NCI-H2196 treated with DMSO at 0.1 percent for 48 hours (cell line): ENCODE measurements at regions not wholly inside any gene's neighbourhood (a gene's known extent, or its start where the extent isn't known, plus 50 kb on each side); places are given as distances from the start of the nearest gene placed in this dataset.
"Not testable (repeated sequence)": the region's sequence is repeated elsewhere in the genome, so short reads cannot be mapped to it uniquely, and the experiment has no call there.

Experiments used
- DNase-seq: peaks from one replicate; lab custom pipeline; 2025; ENCODE audit not compliant: unreplicated experiment; lab: John Stamatoyannopoulos, UW

DNA sequence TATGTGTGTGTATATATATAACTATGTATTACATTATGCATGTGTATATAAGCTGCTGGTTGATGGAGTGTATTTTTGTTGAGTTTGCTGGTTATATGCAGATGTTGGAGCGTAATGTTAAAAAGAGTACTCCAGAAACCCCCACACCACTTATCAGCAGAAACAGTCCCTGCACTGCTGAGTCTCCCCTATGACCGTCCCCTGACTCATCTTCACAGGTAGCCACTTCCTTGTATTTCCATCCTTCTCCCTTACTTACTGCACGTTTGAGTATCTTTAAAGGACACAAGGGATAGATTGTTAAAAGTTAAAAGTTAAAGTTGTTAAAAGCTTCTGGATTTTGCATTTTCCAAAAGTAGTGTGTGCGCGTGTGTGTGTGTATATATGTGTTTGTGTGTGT is 853.9 kb upstream of the EEF2KMT start:
- no peak for DNase-seq

GRCh38 chr16:5944971-5945370 is 847.4 kb upstream of the EEF2KMT start:
- no peak for DNase-seq

DNA sequence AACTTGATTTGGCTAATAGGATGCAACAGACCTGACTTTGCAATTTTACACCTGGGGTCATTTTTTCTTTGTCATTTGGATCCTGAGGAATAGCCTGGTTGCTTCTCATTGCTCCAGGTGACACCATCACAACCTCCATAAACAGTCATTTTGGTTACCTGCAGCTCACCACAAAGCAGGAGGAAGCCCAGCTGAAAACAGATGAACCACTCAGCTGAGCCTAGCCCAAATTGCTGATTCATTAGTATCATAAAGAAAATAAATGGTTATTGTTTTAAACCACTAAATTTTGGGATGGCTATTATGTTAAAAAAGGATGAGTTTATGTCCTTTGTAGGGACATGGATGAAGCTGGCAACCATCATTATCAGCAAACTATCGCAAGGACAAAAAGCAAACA is 841.0 kb upstream of the EEF2KMT start:
- DNase-seq, result no peak

DNA sequence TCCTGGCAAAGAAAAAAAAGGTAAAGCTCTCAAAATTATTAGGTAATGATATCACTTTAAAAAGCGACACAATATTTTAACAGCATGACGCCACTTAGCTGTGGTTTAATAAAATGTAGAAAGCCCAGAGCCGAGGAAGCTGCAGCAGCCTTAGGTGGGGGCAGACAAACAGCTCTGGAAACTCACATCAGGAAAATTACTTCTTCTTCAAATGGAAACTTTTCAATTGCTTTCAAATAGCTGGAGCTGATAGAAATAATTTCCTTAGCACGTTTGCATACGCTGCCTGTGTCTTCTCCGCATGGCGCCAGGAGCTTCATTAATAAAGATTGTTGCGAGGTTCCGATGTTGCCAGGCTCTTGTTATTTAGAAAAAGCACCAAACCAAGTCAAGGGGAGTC is 835.3 kb upstream of the EEF2KMT start:
- DNase-seq, result no peak

DNA sequence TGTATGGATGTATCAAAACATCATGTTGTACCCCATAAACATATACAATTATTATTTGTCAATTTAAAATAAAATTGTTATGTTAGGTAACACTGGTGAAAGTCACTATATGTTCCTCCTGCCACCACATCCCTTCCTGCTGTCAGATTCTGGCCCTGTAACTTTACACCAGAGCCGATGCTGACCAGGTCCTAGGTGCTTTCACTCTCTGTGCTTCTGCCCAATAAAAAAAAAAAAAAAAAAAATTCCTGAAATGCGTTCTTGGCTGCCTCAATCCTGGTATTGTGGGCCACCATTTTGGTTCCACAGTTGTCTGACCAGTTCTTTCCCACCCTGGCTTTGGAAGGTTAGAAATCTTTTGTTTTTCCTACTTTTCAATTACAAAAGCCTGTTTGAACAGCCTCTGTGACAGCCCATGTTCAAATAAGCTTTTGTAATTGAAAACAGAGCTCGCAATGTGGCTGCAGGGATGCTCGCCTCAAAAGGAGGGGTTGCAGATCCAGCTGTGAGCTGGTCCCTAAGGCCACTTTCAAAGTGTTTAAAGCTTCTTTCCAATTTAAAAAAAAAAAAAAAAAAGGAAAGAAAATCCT is 831.0 kb upstream of the EEF2KMT start:
- DNase-seq, result no peak

DNA sequence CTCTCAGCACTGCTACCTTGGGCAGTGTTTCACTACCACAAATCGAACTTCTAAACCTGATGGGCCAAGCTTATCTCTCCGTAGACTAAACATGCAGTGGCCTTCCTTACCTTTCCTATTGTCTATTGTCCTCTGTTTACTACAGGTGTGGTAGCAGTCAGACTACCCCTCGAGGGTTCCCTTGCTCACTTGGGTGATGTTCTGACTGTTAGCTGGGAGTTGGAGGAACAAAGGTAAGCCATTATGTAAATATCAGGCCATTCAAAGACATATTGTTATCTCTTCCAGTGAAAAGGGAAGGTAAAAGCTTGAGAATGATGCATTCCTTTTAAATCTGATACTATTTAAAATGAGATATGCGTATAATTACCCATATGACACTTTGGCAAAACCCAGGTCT is 828.3 kb upstream of the EEF2KMT start:
- no peak for DNase-seq

GRCh38 chr16:5922686-5923085 is 825.1 kb upstream of the EEF2KMT start:
- DNase-seq, result no peak

- DNase-seq, result no peak
Observed at GRCh38 chr16:5918567-5919130, 821.1 kb upstream of the EEF2KMT start.

GRCh38 chr16:5917436-5918195 is 820.0 kb upstream of the EEF2KMT start:
- no peak for DNase-seq

DNA sequence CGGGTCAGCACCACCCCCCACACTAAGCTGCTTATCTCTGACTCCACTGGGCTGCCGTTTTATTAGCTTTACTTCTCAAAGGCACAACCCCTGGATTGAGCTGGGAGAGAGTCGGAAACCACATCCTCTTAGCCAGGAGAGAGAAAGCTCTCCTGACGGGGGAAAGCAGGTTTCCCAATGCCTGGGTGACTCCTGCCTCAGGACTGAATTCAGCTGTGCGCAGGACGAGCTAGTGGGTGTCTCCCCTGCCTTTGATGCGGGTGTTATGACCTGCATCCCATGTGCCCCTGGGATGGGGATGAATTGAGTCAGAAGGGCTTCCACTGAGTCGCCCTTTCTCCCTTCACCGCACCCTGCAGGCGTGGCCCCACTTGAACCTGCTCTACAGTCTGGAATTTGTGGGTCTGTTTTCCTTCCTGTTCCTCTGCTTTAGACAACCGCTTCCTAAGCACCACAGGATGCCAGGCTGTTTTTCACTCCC is 819.2 kb upstream of the EEF2KMT start:
- no peak for DNase-seq

DNA sequence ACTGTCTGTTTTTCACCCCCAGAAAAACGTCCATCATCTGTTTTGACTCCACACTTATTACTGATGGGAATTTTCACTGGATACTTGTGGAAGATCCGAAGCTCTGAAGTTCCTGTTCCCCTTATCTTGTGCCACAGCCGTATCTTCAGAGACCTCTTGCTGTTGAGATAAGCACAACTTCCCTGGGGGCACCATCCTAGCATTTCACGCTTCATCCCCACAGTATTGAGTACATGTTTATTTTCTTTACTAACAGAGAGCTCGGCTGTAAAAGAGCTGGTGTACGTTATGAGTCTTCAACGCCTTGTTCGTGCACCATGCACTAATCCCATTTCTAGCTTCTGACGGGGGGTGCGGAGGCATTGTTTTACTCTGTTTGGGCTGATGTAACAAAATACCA is 813.6 kb upstream of the EEF2KMT start:
- DNase-seq, result no peak

DNA sequence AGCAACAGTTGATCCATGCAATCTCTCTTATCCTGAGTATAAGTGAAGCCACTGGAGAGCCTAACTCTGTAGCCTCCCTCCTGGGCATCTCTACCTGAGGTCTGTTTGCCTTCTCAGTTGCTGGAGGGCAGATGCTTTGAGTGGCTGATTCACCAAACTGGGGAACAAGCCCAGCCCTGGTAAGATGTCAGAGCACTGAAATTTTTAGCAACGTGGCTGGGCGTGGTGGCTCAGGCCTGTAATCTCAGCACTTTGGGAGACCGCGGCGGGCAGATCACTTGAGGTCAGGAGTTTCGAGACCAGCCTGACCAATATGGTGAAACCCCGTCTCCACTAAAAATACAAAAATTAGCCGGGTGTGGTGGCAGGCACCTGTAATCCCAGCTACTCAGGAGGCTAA is 812.0 kb upstream of the EEF2KMT start:
- not testable (repeated sequence) for DNase-seq

- no peak for DNase-seq
Observed at GRCh38 chr16:5907544-5907943, 809.9 kb upstream of the EEF2KMT start.

DNA sequence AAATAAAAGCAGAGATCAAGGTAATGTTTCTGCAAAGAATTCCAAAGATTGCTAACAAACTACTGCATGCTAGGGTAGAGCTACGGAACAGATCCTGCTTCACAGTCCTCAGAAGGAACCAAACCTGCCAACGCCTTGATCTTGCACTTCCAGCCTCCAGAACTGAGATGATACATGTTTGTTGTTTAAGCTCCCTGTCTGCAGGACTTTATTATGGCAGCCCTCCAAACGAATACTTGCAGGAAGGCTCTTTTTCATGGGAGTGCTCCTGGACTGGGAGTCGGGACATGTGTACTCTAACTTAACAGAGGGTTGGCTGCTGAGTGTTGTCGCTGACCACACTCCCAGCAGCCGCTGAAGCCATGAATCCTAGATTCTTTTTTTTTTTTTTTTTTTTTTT is 808.8 kb upstream of the EEF2KMT start:
- no peak for DNase-seq

DNA sequence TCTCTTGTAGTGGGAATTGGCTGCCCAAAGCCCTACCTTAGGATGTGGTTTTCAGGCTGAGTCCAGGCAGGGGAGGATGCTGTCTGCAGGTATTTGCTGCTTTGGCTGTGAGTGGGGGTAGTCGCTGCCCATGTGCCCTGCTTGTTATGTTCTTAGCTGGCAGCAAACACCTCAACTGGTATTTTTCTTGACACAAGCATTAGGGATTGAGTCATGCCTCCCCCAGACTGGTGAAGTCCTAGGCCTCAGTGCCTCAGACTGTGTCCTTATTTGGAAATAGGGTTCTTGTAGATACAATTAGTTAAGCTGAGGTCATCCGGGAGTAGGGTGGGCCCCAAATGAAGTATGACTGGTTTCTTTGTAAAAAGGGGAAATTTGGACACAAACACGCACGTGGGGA is 808.3 kb upstream of the EEF2KMT start:
- no peak for DNase-seq

DNA sequence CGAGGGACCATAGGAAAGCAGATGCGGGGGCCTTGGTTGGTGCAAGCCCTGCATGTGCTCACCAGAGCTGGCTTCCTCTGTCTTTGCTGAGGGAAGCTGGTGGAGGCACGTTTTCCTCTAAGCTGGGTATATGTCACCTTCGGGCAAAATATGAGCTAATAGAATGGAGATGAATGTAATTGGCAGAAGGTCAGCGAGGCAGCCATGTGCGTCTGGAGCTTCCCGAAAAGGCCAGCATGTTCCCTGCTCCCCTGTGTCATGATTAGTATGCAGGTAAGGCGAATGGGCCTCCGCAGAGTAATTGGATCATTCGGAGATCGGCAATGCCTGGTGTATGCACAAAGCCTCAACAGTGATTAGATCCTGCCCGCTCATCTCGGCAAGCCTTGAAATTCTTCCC is 806.2 kb upstream of the EEF2KMT start:
- DNase-seq, result no peak

- DNase-seq, result no peak
Observed at GRCh38 chr16:5903153-5903552, 805.6 kb upstream of the EEF2KMT start.

GRCh38 chr16:5900046-5900445 is 802.5 kb upstream of the EEF2KMT start:
- DNase-seq, result no peak

GRCh38 chr16:5895976-5896375 is 798.4 kb upstream of the EEF2KMT start:
- DNase-seq, result no peak

DNA sequence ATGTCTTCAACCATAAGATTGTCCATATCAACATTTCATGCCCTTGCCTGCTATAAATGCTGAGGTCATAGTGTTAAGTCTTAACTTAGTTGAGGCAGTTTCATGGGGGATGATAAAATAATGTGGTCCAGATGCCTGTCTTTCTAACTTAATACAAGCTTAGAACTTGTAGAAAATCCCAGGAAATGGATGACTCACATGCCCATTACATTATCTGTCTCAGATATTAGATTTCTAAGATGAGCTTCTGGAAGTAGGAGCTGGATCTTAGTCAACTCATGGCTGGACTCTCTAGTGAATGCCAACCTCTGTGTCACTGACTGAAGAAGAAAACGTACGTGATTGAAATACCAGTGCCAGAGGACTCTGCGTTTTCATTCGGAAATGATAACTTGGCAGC is 797.5 kb upstream of the EEF2KMT start:
- no peak for DNase-seq

- DNase-seq, result no peak
Observed at GRCh38 chr16:5891296-5891695, 793.7 kb upstream of the EEF2KMT start.

DNA sequence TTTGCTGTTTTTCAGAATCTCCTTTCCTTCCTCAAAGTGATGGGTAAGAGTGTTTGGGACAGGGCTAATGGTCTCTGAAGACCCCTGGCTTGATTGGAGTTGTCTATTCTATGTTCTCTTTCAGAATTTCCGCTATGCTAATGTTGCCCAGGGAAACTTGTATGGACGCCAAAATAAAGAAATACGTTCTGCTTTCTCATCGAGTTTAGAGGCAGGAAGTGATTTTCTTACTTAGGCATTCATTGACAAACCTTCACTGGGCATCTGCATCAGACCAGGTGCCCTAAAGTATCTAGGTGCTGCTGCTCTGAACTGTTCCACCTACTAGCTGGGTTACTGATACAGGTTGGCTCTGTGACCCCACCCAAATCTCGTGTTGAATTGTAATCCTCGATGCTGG is 787.9 kb upstream of the EEF2KMT start:
- no peak for DNase-seq

DNA sequence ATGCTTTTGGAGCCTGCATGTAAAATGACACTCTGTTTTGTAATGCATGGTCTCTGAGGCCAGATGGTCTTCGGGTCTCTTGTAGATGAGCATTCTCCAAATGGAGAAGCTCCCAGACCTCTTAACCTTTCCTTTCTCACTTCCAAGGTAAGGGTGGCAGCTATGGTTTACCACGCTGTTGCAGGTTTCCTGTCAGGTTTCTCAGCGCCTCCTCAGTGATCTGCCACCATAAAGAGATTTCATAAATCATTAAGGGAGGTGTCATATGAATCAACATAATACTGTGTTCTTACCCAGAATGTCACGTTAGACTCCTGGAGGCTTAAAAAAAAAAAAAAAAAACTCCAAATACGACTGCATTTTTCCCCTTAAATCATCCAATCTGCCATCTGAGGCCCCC is 787.4 kb upstream of the EEF2KMT start:
- DNase-seq, result no peak
